T-cell (primary cell): ENCODE measurements at regions not wholly inside any gene's neighbourhood (a gene's known extent, or its start where the extent isn't known, plus 50 kb on each side); places are given as distances from the start of the nearest gene placed in this dataset.

ENCODE experiments used
- ATAC-seq, 4 experiments: fragments of 200-7000 bp in 3 of 4; fragments of 150-1000 bp in 1 of 4; cut with Tn5 transposase; replicated peaks in 1 of 4; 1 replicate in 3 of 4; 2 replicates in 1 of 4; pipeline ENCODE4 v1.10.0; 2021; ENCODE audit warnings: moderate library complexity in 3 of 4, mild to moderate bottlenecking in 2 of 4, moderate number of reproducible peaks in 1 of 4
- CTCF ChIA-PET, 2 donors: fragments of 300-600 bp; sonication (Branson Sonifier 250); formaldehyde crosslinking; loops; one replicate each; lab custom pipeline; 2022; ENCODE audit warnings: antibody characterized with exemption in 2 of 2; lab: Charles Lee
- POLR2A ChIA-PET, 2 donors: fragments of 300-600 bp; sonication (Branson Sonifier 250); formaldehyde crosslinking; loops; one replicate each; lab custom pipeline; 2022; ENCODE audit warnings: antibody characterized with exemption in 2 of 2; lab: Charles Lee
- DNase-seq, 35 experiments: peaks; one replicate each; pipeline versions ENCODE4 v3.0.0 to v3.0.0-alpha.2; 2013 to 2023
- H3K27ac ChIP-seq: one replicate; pipeline ENCODE4 v1.5.1; 2013; ENCODE audit warnings: low read length
- H3K27me3 ChIP-seq, 2 experiments: replicated peaks in 1 of 2; 1 replicate in 1 of 2; 2 replicates in 1 of 2; pipeline versions ENCODE4 v1.6.1 to v1.7.0; 2013; ENCODE audit warnings: low read length in 1 of 2, mixed read lengths in 1 of 2; ENCODE audit not compliant: control insufficient read depth in 2 of 2, insufficient read depth in 2 of 2; ENCODE audit errors: extremely low read depth in 1 of 2
- H3K36me3 ChIP-seq, 2 donors: 1 replicate in 1 of 2; 2 replicates in 1 of 2; pipeline versions ENCODE4 v1.6.1 to v1.7.0; 2013; ENCODE audit warnings: low read length in 1 of 2; ENCODE audit not compliant: control insufficient read depth in 2 of 2, insufficient read depth in 1 of 2; ENCODE audit errors: extremely low read depth in 1 of 2
- H3K4me1 ChIP-seq, 2 experiments: 1 replicate in 1 of 2; 2 replicates in 1 of 2; pipeline versions ENCODE4 v1.6.1 to v1.7.0; 2013; ENCODE audit warnings: low read length in 2 of 2, mixed read lengths in 1 of 2; ENCODE audit not compliant: insufficient read depth in 2 of 2, control insufficient read depth in 1 of 2; ENCODE audit errors: extremely low read depth in 1 of 2
- H3K4me3 ChIP-seq, 2 donors: 1 replicate in 1 of 2; 2 replicates in 1 of 2; pipeline versions ENCODE4 v1.5.1 to v1.7.0; 2013; ENCODE audit warnings: mild to moderate bottlenecking in 2 of 2, low read length in 1 of 2, moderate library complexity in 1 of 2; ENCODE audit not compliant: control insufficient read depth in 1 of 2; ENCODE audit errors: extremely low read depth in 1 of 2
- H3K9me3 ChIP-seq: 2 replicates; pipeline ENCODE4 v1.7.0; 2013
- H3K27ac Mint-ChIP-seq, 2 donors: one replicate each; pipeline ENCODE4 v1.8.0; 2020 to 2021; ENCODE audit warnings: mild to moderate bottlenecking in 2 of 2, mixed read lengths in 2 of 2
- H3K27me3 Mint-ChIP-seq, 2 donors: one replicate each; pipeline ENCODE4 v1.8.0; 2021 to 2022; ENCODE audit warnings: mixed read lengths in 2 of 2
- H3K36me3 Mint-ChIP-seq: one replicate; pipeline ENCODE4 v1.8.0; 2021; ENCODE audit warnings: mixed read lengths
- H3K4me1 Mint-ChIP-seq, 3 donors: one replicate each; pipeline ENCODE4 v1.8.0; 2020 to 2022; ENCODE audit warnings: mixed read lengths in 3 of 3, mild to moderate bottlenecking in 1 of 3
- H3K4me3 Mint-ChIP-seq, 3 donors: one replicate each; pipeline ENCODE4 v1.8.0; 2020 to 2022; ENCODE audit warnings: mild to moderate bottlenecking in 3 of 3, mixed read lengths in 3 of 3, moderate library complexity in 3 of 3
- H3K9me3 Mint-ChIP-seq, 3 donors: one replicate each; pipeline ENCODE4 v1.8.0; 2020 to 2022; ENCODE audit warnings: mixed read lengths in 3 of 3
- WGBS: methylation state at CpG from one replicate; pipeline ENCODE4 v1.1.5; 2013; ENCODE audit warnings: missing lambda C conversion rate; ENCODE audit not compliant: insufficient coverage; 5-methylcytosine and 5-hydroxymethylcytosine counted together

GRCh38 chr7:81608748-81609382, 161.0 kb downstream of the HGF start:
- H3K36me3 ChIP-seq: no peaks in the 10 kb centered on the region
- no CpG with 5 or more reads among the region's 6 CpGs for WGBS
- no peaks in the 10 kb centered on the region for H3K9me3 ChIP-seq
- DNase-seq (no peak), ATAC-seq (no peak)
- Mint-ChIP-seq H3K9me3 (peaks cover 0 to 14% (median 5%) of the 10 kb centered on the region in 3 donors), H3K36me3 (no peaks in the 10 kb centered on the region), H3K4me3 (no peak overlapping the region), H3K4me1 (no peaks in the 10 kb centered on the region), H3K27ac (no peak overlapping the region), H3K27me3 (no peaks in the 10 kb centered on the region)
- H3K27ac ChIP-seq: no peak overlapping the region
- CTCF ChIA-PET: no interaction called here
- H3K4me3 ChIP-seq: no peak overlapping the region
- POLR2A ChIA-PET: no interaction called here
- H3K4me1 ChIP-seq: no peaks in the 10 kb centered on the region
- H3K27me3 ChIP-seq: no peaks in the 10 kb centered on the region

- no peaks in the 10 kb centered on the region for H3K27me3 Mint-ChIP-seq
- no peaks in the 10 kb centered on the region for H3K4me1 Mint-ChIP-seq
- ChIA-PET CTCF (no interaction called here), POLR2A (no interaction called here)
- no peak overlapping the region for H3K27ac ChIP-seq
- no peaks in the 10 kb centered on the region for H3K4me1 ChIP-seq
- no peaks in the 10 kb centered on the region for H3K36me3 ChIP-seq
- ATAC-seq: no peak
- no peak overlapping the region for H3K4me3 ChIP-seq
- no peaks in the 10 kb centered on the region for H3K36me3 Mint-ChIP-seq
- peaks cover 0 to 14% (median 5%) of the 10 kb centered on the region in 3 donors for H3K9me3 Mint-ChIP-seq
- H3K27ac Mint-ChIP-seq: no peak overlapping the region
- H3K27me3 ChIP-seq: no peaks in the 10 kb centered on the region
- H3K4me3 Mint-ChIP-seq: no peak overlapping the region
- no peaks in the 10 kb centered on the region for H3K9me3 ChIP-seq
- DNase-seq: no peak
Observed at GRCh38 chr7:81607987-81608386, 161.9 kb downstream of the HGF start.

- H3K4me3 ChIP-seq: no peak overlapping the region
- Mint-ChIP-seq H3K9me3 (peaks cover 0 to 14% (median 5%) of the 10 kb centered on the region in 3 donors), H3K36me3 (no peaks in the 10 kb centered on the region), H3K27ac (no peak overlapping the region), H3K4me1 (no peaks in the 10 kb centered on the region), H3K27me3 (no peaks in the 10 kb centered on the region), H3K4me3 (no peak overlapping the region)
- no peaks in the 10 kb centered on the region for H3K9me3 ChIP-seq
- DNase-seq: no peak
- no peaks in the 10 kb centered on the region for H3K27me3 ChIP-seq
- no peak overlapping the region for H3K27ac ChIP-seq
- CTCF ChIA-PET: no interaction called here
- no CpG with 5 or more reads among the region's 3 CpGs for WGBS
- H3K4me1 ChIP-seq: no peaks in the 10 kb centered on the region
- no peak for ATAC-seq
- POLR2A ChIA-PET: interaction anchor here in 1 of 2 donors (0.6 kb wide), 1 partner anchor 17 kb away, joined by 3 read pairs; no protein-coding TSS in a partner anchor
- H3K36me3 ChIP-seq: no peaks in the 10 kb centered on the region
Observed at GRCh38 chr7:81606078-81606863, 163.6 kb downstream of the HGF start.

- Mint-ChIP-seq H3K4me3 (no peak overlapping the region), H3K9me3 (peaks cover under 1 to 14% (median 5%) of the 10 kb centered on the region in 3 donors), H3K27ac (no peak overlapping the region), H3K4me1 (no peaks in the 10 kb centered on the region), H3K27me3 (no peaks in the 10 kb centered on the region), H3K36me3 (no peaks in the 10 kb centered on the region)
- Histone ChIP-seq H3K27me3 (no peaks in the 10 kb centered on the region), H3K4me3 (no peak overlapping the region), H3K9me3 (no peaks in the 10 kb centered on the region), H3K4me1 (no peaks in the 10 kb centered on the region), H3K36me3 (no peaks in the 10 kb centered on the region), H3K27ac (no peak overlapping the region)
- ChIA-PET CTCF (no interaction called here), POLR2A (interaction anchor here in 1 of 2 donors (0.6 kb wide), 1 partner anchor 17 kb away, joined by 3 read pairs; no protein-coding TSS in a partner anchor)
- ATAC-seq: no peak
- DNase-seq: no peak
- whole genome bisulfite sequencing: 70% methylated on average over 3 of the region's 4 CpGs
Observed at GRCh38 chr7:81605493-81605892, 164.4 kb downstream of the HGF start.

GRCh38 chr7:81604808-81605174, 165.1 kb downstream of the HGF start:
- CTCF ChIA-PET: no interaction called here
- WGBS: 100% methylated on average over 1 of the region's 2 CpGs
- DNase-seq (no peak), ATAC-seq (no peak)
- H3K27ac ChIP-seq: no peak overlapping the region
- Mint-ChIP-seq H3K27me3 (no peaks in the 10 kb centered on the region), H3K36me3 (no peaks in the 10 kb centered on the region), H3K4me1 (no peaks in the 10 kb centered on the region), H3K9me3 (peaks cover 5 to 14% (median 6%) of the 10 kb centered on the region in 3 donors), H3K4me3 (no peak overlapping the region), H3K27ac (no peak overlapping the region)
- H3K4me3 ChIP-seq: no peak overlapping the region
- no peaks in the 10 kb centered on the region for H3K4me1 ChIP-seq
- H3K27me3 ChIP-seq: no peaks in the 10 kb centered on the region
- H3K9me3 ChIP-seq: no peaks in the 10 kb centered on the region
- no peaks in the 10 kb centered on the region for H3K36me3 ChIP-seq
- POLR2A ChIA-PET: no interaction called here

- no peaks in the 10 kb centered on the region for H3K27me3 Mint-ChIP-seq
- no peak for ATAC-seq
- H3K36me3 Mint-ChIP-seq: no peaks in the 10 kb centered on the region
- H3K27me3 ChIP-seq: no peaks in the 10 kb centered on the region
- DNase-seq: no peak
- WGBS: 83% methylated on average over 4 of the region's 12 CpGs
- ChIA-PET CTCF (no interaction called here), POLR2A (no interaction called here)
- H3K27ac ChIP-seq: no peak overlapping the region
- H3K4me1 ChIP-seq: no peaks in the 10 kb centered on the region
- no peak overlapping the region for H3K4me3 Mint-ChIP-seq
- H3K36me3 ChIP-seq: no peaks in the 10 kb centered on the region
- H3K9me3 ChIP-seq: no peaks in the 10 kb centered on the region
- H3K4me1 Mint-ChIP-seq: no peaks in the 10 kb centered on the region
- no peak overlapping the region for H3K27ac Mint-ChIP-seq
- no peak overlapping the region for H3K4me3 ChIP-seq
- peaks cover 5 to 14% (median 6%) of the 10 kb centered on the region in 3 donors for H3K9me3 Mint-ChIP-seq
Observed at GRCh38 chr7:81604075-81604807, 165.6 kb downstream of the HGF start.
